ENCODE measurements at regions not wholly inside any gene's neighbourhood (a gene's known extent, or its start where the extent isn't known, plus 50 kb on each side); places are given as distances from the start of the nearest gene placed in this dataset.

DNA sequence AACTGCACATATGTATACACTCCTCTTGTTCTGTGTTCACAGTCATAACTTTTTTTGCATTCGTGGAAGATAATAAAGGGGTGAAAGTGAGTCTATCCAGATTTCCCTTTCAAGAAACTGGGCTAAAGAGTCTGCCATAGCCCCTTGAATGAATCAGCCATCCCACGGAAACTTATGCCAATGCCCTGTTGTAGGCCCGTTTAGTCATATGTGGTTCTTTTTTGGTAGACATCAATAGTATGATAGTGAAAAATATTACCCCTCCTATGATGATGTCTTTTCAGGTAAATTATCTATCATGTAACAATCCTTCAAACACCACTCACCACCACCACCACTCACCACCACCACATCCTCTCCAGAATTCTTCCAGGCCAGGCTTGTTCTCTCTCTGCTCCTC, 99.9 kb upstream of the MYLIP start:
- TF ChIP-seq, protein P1, sequence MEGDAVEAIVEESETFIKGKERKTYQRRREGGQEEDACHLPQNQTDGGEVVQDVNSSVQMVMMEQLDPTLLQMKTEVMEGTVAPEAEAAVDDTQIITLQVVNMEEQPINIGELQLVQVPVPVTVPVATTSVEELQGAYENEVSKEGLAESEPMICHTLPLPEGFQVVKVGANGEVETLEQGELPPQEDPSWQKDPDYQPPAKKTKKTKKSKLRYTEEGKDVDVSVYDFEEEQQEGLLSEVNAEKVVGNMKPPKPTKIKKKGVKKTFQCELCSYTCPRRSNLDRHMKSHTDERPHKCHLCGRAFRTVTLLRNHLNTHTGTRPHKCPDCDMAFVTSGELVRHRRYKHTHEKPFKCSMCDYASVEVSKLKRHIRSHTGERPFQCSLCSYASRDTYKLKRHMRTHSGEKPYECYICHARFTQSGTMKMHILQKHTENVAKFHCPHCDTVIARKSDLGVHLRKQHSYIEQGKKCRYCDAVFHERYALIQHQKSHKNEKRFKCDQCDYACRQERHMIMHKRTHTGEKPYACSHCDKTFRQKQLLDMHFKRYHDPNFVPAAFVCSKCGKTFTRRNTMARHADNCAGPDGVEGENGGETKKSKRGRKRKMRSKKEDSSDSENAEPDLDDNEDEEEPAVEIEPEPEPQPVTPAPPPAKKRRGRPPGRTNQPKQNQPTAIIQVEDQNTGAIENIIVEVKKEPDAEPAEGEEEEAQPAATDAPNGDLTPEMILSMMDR (conservative IDR thresholded peaks at IDR 0.05; ENCODE audit: low read length): no peak
- TF ChIP-seq EZH2phosphoT487 (IDR thresholded peaks at IDR 0.05; ENCODE audit: borderline replicate concordance, low read depth, low read length): no peak

Data from OCI-LY7 (cell line).